Endodermal cell (in vitro differentiated cells): ENCODE measurements at regions not wholly inside any gene's neighbourhood (a gene's known extent, or its start where the extent isn't known, plus 50 kb on each side); places are given as distances from the start of the nearest gene placed in this dataset.

Source experiments
- DNase-seq: peaks from one replicate; pipeline ENCODE4 v3.0.0-alpha.2; 2017
- H3K27ac ChIP-seq: 2 replicates; pipeline ENCODE4 v1.5.1; 2013; ENCODE audit warnings: mild to moderate bottlenecking, low read depth, low read length, moderate library complexity
- H3K27me3 ChIP-seq: 2 replicates; pipeline ENCODE4 v1.6.1; 2013; ENCODE audit warnings: mild to moderate bottlenecking, low read length, moderate library complexity; ENCODE audit not compliant: insufficient read depth, control insufficient read depth, poor library complexity, severe bottlenecking
- H3K36me3 ChIP-seq: 2 replicates; pipeline ENCODE4 v1.7.0; 2013; ENCODE audit warnings: mild to moderate bottlenecking, low read length, moderate library complexity; ENCODE audit not compliant: control insufficient read depth, insufficient read depth
- H3K4me1 ChIP-seq: one replicate; pipeline ENCODE4 v1.7.0; 2013; ENCODE audit warnings: low read length; ENCODE audit not compliant: control insufficient read depth, insufficient read depth
- H3K4me3 ChIP-seq: 2 replicates; pipeline ENCODE4 v1.5.1; 2013; ENCODE audit warnings: mild to moderate bottlenecking, low read length, moderate library complexity
- H3K9ac ChIP-seq: 2 replicates; pipeline ENCODE4 v1.6.1; 2013; ENCODE audit warnings: mild to moderate bottlenecking, low read length, moderate library complexity; ENCODE audit not compliant: poor library complexity, severe bottlenecking; ENCODE audit errors: extremely low read depth
- H3K9me3 ChIP-seq: 2 replicates; pipeline ENCODE4 v1.6.1; 2013; ENCODE audit warnings: mild to moderate bottlenecking, low read length, moderate library complexity; ENCODE audit not compliant: control insufficient read depth
- H3K27ac Mint-ChIP-seq: 2 replicates; pipeline ENCODE4 v1.8.0; 2020; ENCODE audit warnings: mixed read lengths
- H3K27me3 Mint-ChIP-seq: 2 replicates; pipeline ENCODE4 v1.8.0; 2021; ENCODE audit warnings: mild to moderate bottlenecking, mixed read lengths; ENCODE audit not compliant: insufficient read depth
- H3K36me3 Mint-ChIP-seq: 2 replicates; pipeline ENCODE4 v1.8.0; 2020; ENCODE audit warnings: low read depth, mixed read lengths
- H3K4me1 Mint-ChIP-seq: 2 replicates; pipeline ENCODE4 v1.8.0; 2020; ENCODE audit warnings: mixed read lengths
- H3K4me3 Mint-ChIP-seq: 2 replicates; pipeline ENCODE4 v1.8.0; 2020; ENCODE audit warnings: mild to moderate bottlenecking, moderate library complexity, mixed read lengths
- H3K9me3 Mint-ChIP-seq: 2 replicates; pipeline ENCODE4 v1.8.0; 2020; ENCODE audit warnings: mild to moderate bottlenecking, mixed read lengths
- WGBS, 2 experiments: methylation state at CpG; one replicate each; pipeline versions ENCODE4 v1.1.5 to v1.1.7; 2013; ENCODE audit warnings: missing lambda C conversion rate in 2 of 2, mixed read lengths in 1 of 2; ENCODE audit not compliant: insufficient coverage in 1 of 2, insufficient read length in 1 of 2; 5-methylcytosine and 5-hydroxymethylcytosine counted together
- TF ChIP-seq, protein P1 (sequence below): fragments of 200-600 bp; sonication (generic); conservative IDR thresholded peaks from 2 replicates; pipeline ENCODE4 v1.5.0; 2021; ENCODE audit warnings: antibody characterized with exemption, mild to moderate bottlenecking

DNA sequence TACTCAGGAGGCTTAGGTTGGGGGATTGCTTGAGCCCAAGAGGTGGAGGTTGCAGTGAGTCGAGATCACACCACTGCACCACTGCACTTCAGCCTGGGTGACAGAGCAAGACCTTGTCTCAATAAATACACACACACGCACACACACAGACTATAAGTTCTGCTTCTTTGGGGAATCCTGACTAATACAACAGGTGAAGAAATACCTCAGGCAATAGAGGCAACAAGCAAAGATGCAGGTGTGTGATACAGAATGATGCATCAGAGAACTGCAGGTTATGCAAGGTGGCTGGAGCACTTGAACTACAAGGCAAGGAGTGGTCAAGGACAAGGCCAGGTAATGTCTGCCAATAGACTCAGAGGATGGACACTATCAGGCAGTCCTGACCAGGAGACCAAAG lies 117.6 kb upstream of the ZNF678 start:
- DNase-seq, result no peak
- Histone ChIP-seq H3K27me3 (no peaks in the 10 kb centered on the region), H3K9ac (no peak overlapping the region), H3K4me3 (no peak overlapping the region), H3K4me1 (no peaks in the 10 kb centered on the region), H3K9me3 (no peaks in the 10 kb centered on the region), H3K36me3 (no peaks in the 10 kb centered on the region), H3K27ac (no peak overlapping the region)
- 93 to 100% methylated on average over 1 to 2 of the region's 2 CpGs for WGBS, 2 experiments
- Mint-ChIP-seq H3K27me3 (peaks cover 15% of the 10 kb centered on the region), H3K27ac (no peak overlapping the region), H3K9me3 (no peaks in the 10 kb centered on the region), H3K36me3 (no peaks in the 10 kb centered on the region), H3K4me3 (no peak overlapping the region), H3K4me1 (no peaks in the 10 kb centered on the region)
- TF ChIP-seq, protein P1, sequence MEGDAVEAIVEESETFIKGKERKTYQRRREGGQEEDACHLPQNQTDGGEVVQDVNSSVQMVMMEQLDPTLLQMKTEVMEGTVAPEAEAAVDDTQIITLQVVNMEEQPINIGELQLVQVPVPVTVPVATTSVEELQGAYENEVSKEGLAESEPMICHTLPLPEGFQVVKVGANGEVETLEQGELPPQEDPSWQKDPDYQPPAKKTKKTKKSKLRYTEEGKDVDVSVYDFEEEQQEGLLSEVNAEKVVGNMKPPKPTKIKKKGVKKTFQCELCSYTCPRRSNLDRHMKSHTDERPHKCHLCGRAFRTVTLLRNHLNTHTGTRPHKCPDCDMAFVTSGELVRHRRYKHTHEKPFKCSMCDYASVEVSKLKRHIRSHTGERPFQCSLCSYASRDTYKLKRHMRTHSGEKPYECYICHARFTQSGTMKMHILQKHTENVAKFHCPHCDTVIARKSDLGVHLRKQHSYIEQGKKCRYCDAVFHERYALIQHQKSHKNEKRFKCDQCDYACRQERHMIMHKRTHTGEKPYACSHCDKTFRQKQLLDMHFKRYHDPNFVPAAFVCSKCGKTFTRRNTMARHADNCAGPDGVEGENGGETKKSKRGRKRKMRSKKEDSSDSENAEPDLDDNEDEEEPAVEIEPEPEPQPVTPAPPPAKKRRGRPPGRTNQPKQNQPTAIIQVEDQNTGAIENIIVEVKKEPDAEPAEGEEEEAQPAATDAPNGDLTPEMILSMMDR, result no peak

DNA sequence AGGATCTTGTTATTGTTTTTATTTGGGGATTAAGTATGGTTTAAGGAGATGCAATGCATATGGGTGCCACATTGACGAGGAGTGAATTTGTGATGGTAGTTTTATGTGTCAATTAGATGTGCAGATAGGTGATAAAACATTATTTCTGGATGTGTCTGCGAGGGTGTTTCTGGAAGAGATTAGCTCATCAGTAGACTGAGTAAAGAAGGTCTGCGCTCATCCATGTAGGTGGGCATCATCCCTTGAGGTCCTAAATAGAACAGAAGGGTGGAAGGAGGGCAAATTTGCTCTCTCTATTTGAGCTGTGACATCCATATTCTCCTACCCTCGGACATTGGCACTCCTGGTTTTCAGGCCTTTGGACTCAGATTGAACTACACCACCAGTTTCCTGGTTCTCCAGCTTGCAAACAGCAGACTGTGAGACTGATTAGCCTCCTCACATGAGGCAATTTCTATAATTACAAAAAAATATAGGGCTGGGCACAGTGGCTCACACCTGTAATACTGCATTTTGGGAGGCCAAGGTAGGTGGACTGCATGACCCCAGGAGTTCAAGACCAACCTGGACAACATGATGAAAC lies 118.2 kb upstream of the ZNF678 start:
- Mint-ChIP-seq H3K4me3 (no peak overlapping the region), H3K27me3 (peaks cover 15% of the 10 kb centered on the region), H3K36me3 (no peaks in the 10 kb centered on the region), H3K4me1 (peaks cover 1% of the 10 kb centered on the region), H3K9me3 (no peaks in the 10 kb centered on the region), H3K27ac (no peak overlapping the region)
- TF ChIP-seq, protein P1, result no peak
- Histone ChIP-seq H3K4me3 (no peak overlapping the region), H3K36me3 (no peaks in the 10 kb centered on the region), H3K27me3 (no peaks in the 10 kb centered on the region), H3K4me1 (no peaks in the 10 kb centered on the region), H3K9ac (no peak overlapping the region), H3K27ac (no peak overlapping the region), H3K9me3 (no peaks in the 10 kb centered on the region)
- WGBS, 2 experiments, result 91 to 97% methylated on average over 3 to 4 of the region's 4 CpGs
- DNase-seq, result no peak

DNA sequence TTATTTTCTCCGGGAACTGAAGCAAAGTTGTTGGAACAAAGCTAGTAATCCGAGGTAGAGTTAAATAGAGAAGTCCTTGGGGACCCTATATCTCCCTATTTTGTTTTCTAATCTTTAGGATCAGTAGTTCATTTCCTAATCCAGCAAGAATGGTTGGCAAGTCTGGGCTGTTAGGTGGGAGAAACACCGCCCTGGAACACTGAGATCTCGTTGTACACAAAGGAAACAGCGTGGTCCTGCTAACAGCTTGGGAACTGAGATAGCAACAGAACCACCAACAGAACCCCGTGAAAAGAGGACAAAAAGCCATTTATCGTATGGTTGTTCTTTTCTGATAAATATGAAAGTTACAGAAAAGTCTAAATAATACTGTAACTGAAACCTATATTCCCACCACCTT lies 121.9 kb upstream of the CDC42BPA start:
- TF ChIP-seq, protein P1, result no peak
- H3K27me3 Mint-ChIP-seq, result no peaks in the 10 kb centered on the region
- H3K36me3 Mint-ChIP-seq, result no peaks in the 10 kb centered on the region
- no peaks in the 10 kb centered on the region for H3K4me1 ChIP-seq
- H3K27me3 ChIP-seq, result no peaks in the 10 kb centered on the region
- no peak overlapping the region for H3K27ac Mint-ChIP-seq
- WGBS, 2 experiments, result 91 to 92% methylated on average over 4 to 6 of the region's 7 CpGs
- H3K9me3 Mint-ChIP-seq, result no peaks in the 10 kb centered on the region
- no peaks in the 10 kb centered on the region for H3K36me3 ChIP-seq
- H3K9me3 ChIP-seq, result no peaks in the 10 kb centered on the region
- no peak for DNase-seq
- no peak overlapping the region for H3K4me3 Mint-ChIP-seq
- H3K4me1 Mint-ChIP-seq, result peaks cover 6% of the 10 kb centered on the region
- H3K27ac ChIP-seq, result no peak overlapping the region
- no peak overlapping the region for H3K4me3 ChIP-seq
- no peak overlapping the region for H3K9ac ChIP-seq
